ENCODE measurements at regions not wholly inside any gene's neighbourhood (a gene's known extent, or its start where the extent isn't known, plus 50 kb on each side); places are given as distances from the start of the nearest gene placed in this dataset.

DNA sequence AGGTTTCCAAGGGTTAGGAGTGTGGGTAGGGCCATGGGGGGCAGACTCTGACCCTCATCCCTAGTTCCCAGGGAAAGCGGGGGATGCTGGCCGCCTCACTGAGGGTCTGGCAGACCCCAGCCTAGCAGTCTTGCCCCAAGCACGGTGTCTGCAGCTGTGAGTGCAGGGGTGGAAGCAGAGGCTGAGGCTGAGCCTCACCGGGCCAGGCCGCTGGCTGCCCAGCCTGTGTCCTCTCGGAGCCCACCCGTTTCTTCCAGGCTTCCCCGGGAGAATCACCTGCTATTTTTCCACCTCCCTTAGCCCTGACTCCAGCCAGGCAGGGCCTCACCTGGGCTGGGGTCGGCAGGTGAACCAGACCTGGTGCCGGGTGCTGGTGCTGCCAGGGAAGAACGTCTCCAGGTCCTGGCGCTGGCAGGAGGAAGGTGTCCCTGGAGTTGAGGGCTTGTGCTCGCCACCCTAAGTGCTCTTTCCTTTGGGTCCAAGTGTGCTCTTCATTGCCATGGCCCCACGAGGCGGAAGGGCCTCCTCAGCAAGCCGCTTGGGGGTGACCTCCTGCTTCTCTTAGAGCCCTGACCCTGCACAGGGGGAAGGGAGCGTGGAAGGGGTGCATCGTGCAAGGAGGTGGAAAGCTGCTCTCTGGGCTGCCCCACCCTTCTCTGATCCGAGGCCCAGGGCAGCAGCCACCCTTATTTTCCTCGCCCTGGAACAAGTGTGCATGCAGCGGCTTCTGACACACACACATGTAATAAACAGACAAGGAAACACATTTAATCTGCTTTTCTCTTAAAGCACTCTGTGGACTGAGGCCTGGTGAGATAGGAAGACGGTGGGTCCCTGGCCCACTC, 112.7 kb downstream of the FAM53A start:
- no peak overlapping the region for H3K9ac ChIP-seq (ENCODE audit: low read length)

DNA sequence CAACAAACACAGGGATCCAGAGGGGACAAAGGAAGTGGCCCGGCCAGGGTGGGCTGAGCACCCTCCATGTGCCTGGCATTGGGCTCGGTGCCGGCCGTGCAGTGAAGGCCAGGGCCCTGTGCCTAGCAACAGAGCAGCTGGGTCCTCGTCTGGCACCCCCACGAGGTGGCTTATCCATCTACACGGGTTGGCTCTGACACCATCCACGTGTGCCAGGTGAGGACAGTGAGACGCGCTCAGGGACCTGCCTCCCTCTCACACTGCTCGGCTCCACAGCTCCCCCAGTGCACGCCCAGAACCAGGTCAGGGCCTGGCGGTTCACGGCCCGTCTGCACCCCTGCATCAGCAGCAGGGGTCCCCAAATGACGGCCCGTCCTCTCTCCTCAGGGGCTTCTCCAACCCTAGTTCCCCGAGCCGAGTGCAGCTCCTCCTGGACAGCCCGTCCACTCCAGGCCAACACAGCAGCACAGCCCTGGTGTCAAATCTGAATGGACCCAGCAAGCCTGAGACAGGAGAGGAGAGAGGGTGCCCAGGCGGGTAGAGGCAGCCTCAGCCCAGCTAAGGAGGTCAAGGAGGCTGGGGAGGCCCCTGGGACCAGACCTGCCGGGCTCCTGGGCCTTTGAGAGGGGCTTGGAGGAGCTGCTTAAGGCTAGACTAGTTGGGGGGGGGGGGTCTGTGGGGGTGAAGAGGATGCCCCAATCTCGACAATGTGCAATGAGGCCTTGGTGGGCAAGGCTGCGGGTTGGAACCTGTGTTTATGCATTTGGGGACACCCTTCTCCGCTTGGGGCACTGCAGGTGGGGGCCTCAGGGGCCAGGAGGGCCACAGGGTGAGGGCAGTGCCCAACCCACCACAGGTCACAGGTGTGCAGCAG, 113.6 kb downstream of the FAM53A start:
- Histone ChIP-seq H3K9me2 (replicated peaks; ENCODE audit: insufficient read depth, low read length) (no peaks in the 10 kb centered on the region), H3K9me3 (ENCODE audit: insufficient read depth, low read length) (no peaks in the 10 kb centered on the region), H3K4me3 (ENCODE audit: insufficient read depth, low read length, poor library complexity, severe bottlenecking) (no peak overlapping the region), H3F3A (ENCODE audit: insufficient read depth) (no peaks in the 10 kb centered on the region), H3K36me3 (ENCODE audit: low read length) (no peaks in the 10 kb centered on the region), H3K27ac (ENCODE audit: low read depth, low read length) (no peak overlapping the region), H2AFZ (ENCODE audit: low read depth, low read length, severe bottlenecking) (no peak overlapping the region), H3K4me2 (ENCODE audit: low read depth, low read length, poor library complexity, severe bottlenecking) (no peak overlapping the region), H4K20me1 (ENCODE audit: low read depth, low read length) (no peaks in the 10 kb centered on the region), H3K27me3 (ENCODE audit: low read length) (no peaks in the 10 kb centered on the region), H3K9ac (ENCODE audit: low read length) (no peak overlapping the region), H3K79me2 (ENCODE audit: insufficient read depth, low read length) (no peaks in the 10 kb centered on the region)
- no peak for TF ChIP-seq EZH2phosphoT487 (conservative IDR thresholded peaks at IDR 0.05; ENCODE audit: low read length)

More for the DNA sequence above, 112.7 kb downstream of the FAM53A start:
- no peaks in the 10 kb centered on the region for H3K9me2 ChIP-seq (replicated peaks; ENCODE audit: insufficient read depth, low read length)
- no peaks in the 10 kb centered on the region for H4K20me1 ChIP-seq (ENCODE audit: low read depth, low read length)
- no peaks in the 10 kb centered on the region for H3F3A ChIP-seq (ENCODE audit: insufficient read depth)
- H3K4me2 ChIP-seq (ENCODE audit: low read depth, low read length, poor library complexity, severe bottlenecking), result no peak overlapping the region
- H3K36me3 ChIP-seq (ENCODE audit: low read length), result no peaks in the 10 kb centered on the region
- no peak overlapping the region for H3K4me3 ChIP-seq (ENCODE audit: insufficient read depth, low read length, poor library complexity, severe bottlenecking)
- no peak overlapping the region for H2AFZ ChIP-seq (ENCODE audit: low read depth, low read length, severe bottlenecking)
- TF ChIP-seq, protein P1, sequence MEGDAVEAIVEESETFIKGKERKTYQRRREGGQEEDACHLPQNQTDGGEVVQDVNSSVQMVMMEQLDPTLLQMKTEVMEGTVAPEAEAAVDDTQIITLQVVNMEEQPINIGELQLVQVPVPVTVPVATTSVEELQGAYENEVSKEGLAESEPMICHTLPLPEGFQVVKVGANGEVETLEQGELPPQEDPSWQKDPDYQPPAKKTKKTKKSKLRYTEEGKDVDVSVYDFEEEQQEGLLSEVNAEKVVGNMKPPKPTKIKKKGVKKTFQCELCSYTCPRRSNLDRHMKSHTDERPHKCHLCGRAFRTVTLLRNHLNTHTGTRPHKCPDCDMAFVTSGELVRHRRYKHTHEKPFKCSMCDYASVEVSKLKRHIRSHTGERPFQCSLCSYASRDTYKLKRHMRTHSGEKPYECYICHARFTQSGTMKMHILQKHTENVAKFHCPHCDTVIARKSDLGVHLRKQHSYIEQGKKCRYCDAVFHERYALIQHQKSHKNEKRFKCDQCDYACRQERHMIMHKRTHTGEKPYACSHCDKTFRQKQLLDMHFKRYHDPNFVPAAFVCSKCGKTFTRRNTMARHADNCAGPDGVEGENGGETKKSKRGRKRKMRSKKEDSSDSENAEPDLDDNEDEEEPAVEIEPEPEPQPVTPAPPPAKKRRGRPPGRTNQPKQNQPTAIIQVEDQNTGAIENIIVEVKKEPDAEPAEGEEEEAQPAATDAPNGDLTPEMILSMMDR (IDR thresholded peaks at IDR 0.05; ENCODE audit: insufficient read depth, low read length, poor library complexity, severe bottlenecking), result no peak
- no peak for TF ChIP-seq EZH2phosphoT487 (conservative IDR thresholded peaks at IDR 0.05; ENCODE audit: low read length)
- no peaks in the 10 kb centered on the region for H3K79me2 ChIP-seq (ENCODE audit: insufficient read depth, low read length)
- no peaks in the 10 kb centered on the region for H3K9me3 ChIP-seq (ENCODE audit: insufficient read depth, low read length)
- no peaks in the 10 kb centered on the region for H3K27me3 ChIP-seq (ENCODE audit: low read length)
- H3K27ac ChIP-seq (ENCODE audit: low read depth, low read length), result no peak overlapping the region

DNA sequence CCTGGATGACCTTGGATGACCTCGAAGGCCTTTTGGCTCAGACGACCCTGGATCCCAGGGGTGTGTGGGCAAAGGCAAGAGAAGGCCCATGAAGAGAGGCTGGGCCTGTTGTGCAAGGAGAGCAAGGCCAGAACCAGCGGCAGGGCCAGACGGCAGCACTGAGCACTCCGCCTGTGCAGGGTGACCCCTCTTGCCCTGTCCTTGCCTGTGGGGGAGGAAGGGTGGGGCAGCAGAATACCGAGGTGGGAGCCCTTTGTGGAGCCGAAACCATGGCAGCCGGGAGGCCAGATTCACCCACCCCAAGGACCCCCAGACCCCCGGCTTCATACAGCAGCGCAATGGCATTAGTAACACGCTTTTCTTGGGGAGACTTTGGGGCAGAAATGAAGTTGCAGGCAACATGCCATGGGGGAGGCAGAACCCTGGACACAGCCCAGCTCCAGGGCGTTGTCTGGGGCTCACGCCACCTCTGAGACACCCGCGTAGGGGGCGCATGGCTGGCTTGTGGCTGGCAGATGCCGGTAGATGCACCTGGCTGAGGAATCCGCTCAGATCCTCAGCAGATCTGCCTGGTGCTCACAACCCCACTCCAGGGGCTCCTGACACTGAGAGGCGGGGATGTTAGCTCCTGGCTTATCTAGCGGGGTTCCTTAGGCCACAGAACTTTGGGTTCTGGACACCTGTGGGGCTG, 114.5 kb downstream of the FAM53A start:
- H3K9me2 ChIP-seq (replicated peaks; ENCODE audit: insufficient read depth, low read length), result no peaks in the 10 kb centered on the region
- no peak overlapping the region for H3K27ac ChIP-seq (ENCODE audit: low read depth, low read length)
- H3K9me3 ChIP-seq (ENCODE audit: insufficient read depth, low read length), result no peaks in the 10 kb centered on the region
- no peaks in the 10 kb centered on the region for H4K20me1 ChIP-seq (ENCODE audit: low read depth, low read length)
- H3K79me2 ChIP-seq (ENCODE audit: insufficient read depth, low read length), result no peaks in the 10 kb centered on the region
- H3K27me3 ChIP-seq (ENCODE audit: low read length), result no peaks in the 10 kb centered on the region
- H2AFZ ChIP-seq (ENCODE audit: low read depth, low read length, severe bottlenecking), result no peak overlapping the region
- H3K4me2 ChIP-seq (ENCODE audit: low read depth, low read length, poor library complexity, severe bottlenecking), result no peak overlapping the region
- H3K4me3 ChIP-seq (ENCODE audit: insufficient read depth, low read length, poor library complexity, severe bottlenecking), result no peak overlapping the region
- no peak for TF ChIP-seq EZH2phosphoT487 (conservative IDR thresholded peaks at IDR 0.05; ENCODE audit: low read length)
- TF ChIP-seq, protein P1 (IDR thresholded peaks at IDR 0.05; ENCODE audit: insufficient read depth, low read length, poor library complexity, severe bottlenecking), result no peak
- no peaks in the 10 kb centered on the region for H3F3A ChIP-seq (ENCODE audit: insufficient read depth)
- no peak overlapping the region for H3K9ac ChIP-seq (ENCODE audit: low read length)
- no peaks in the 10 kb centered on the region for H3K36me3 ChIP-seq (ENCODE audit: low read length)
